ENCODE measurements at regions not wholly inside any gene's neighbourhood (a gene's known extent, or its start where the extent isn't known, plus 50 kb on each side); places are given as distances from the start of the nearest gene placed in this dataset.

DNA sequence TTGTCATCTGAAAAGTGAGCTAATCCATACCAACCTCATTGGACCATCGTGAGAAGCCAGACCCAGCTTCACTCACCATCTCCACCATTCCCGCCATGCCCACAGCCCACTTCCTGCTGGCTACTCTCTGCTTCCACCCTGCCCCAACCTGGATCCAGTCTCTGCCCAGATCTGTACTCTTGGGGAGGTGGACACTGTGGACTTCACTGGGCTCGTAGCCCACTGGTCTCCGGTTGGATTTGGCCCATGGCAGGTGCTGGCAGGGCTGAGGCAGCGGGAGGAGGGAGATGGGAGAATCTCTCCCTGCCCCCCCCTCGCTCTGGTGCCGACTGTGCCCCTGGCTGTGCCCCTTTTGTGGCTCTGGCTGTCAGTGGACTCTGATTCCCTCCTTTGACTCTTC lies 193.8 kb downstream of the ABHD5 start:
- Histone ChIP-seq H3K18ac (ENCODE audit: insufficient read length, low read depth, low read length) (no peak overlapping the region), H4K5ac (ENCODE audit: insufficient read length, low read depth, low read length) (no peak overlapping the region), H2BK12ac (ENCODE audit: insufficient read length, low read depth, low read length) (no peak overlapping the region), H3K27ac (ENCODE audit: insufficient read length, low read depth, low read length) (no peak overlapping the region), H2BK20ac (ENCODE audit: low read depth, low read length, poor library complexity, severe bottlenecking) (no peak overlapping the region), H3K27me3 (ENCODE audit: insufficient read depth, low read length) (no peaks in the 10 kb centered on the region), H3K4ac (ENCODE audit: low read depth, low read length) (no peak overlapping the region), H3K4me2 (ENCODE audit: insufficient read depth, insufficient read length, low read length) (no peak overlapping the region), H3K14ac (ENCODE audit: insufficient read depth, low read length) (no peak overlapping the region), H3K79me2 (ENCODE audit: insufficient read depth, low read length) (no peaks in the 10 kb centered on the region), H3K9ac (ENCODE audit: extremely low read depth, insufficient read length, low read length) (no peak overlapping the region), H2AK5ac (ENCODE audit: insufficient read length, low read length) (no peak overlapping the region), H4K91ac (ENCODE audit: insufficient read length, low read depth, low read length) (no peak overlapping the region), H3K56ac (ENCODE audit: insufficient read length, low read depth, low read length) (no peak overlapping the region), H3K23ac (ENCODE audit: insufficient read length, low read depth, low read length) (no peak overlapping the region), H4K8ac (replicated peaks; ENCODE audit: insufficient read length, low read depth, low read length) (no peak overlapping the region), H2BK120ac (ENCODE audit: low read depth, low read length, poor library complexity, severe bottlenecking) (no peak overlapping the region), H3T11ph (ENCODE audit: low read length) (no peak overlapping the region), H3K4me1 (ENCODE audit: insufficient read depth, low read length) (peaks cover under 1% of the 10 kb centered on the region; the same call in 1 of the 2 replicates), H3K23me2 (ENCODE audit: insufficient read length, low read depth, low read length, poor library complexity, severe bottlenecking) (no peaks in the 10 kb centered on the region), H2AFZ (ENCODE audit: low read length) (no peak overlapping the region), H3K9me3 (ENCODE audit: control insufficient read depth, low read depth, low read length) (no peaks in the 10 kb centered on the region), H2BK15ac (ENCODE audit: low read depth, low read length) (no peak overlapping the region), H4K20me1 (ENCODE audit: control insufficient read depth, insufficient read depth, insufficient read length) (no peaks in the 10 kb centered on the region), H2BK5ac (ENCODE audit: insufficient read length, low read length) (no peak overlapping the region), H3K79me1 (ENCODE audit: insufficient read depth, low read depth, low read length, poor library complexity, severe bottlenecking) (no peaks in the 10 kb centered on the region)
- no peak overlapping the region; a peak in 1 of 7 replicates for H3K27ac Mint-ChIP-seq
- H3K27me3 Mint-ChIP-seq (ENCODE audit: low read depth) = peaks cover 9% of the 10 kb centered on the region
- no CpG with 5 or more reads among the region's 7 CpGs for WGBS (ENCODE audit: extremely low coverage, insufficient read length, low lambda C conversion rate)
- H3K4me1 Mint-ChIP-seq = peaks cover 17 to 19% of the 10 kb centered on the region in 2 experiments
- H3K4me3 Mint-ChIP-seq = no peak overlapping the region
- TF ChIP-seq, protein P1, sequence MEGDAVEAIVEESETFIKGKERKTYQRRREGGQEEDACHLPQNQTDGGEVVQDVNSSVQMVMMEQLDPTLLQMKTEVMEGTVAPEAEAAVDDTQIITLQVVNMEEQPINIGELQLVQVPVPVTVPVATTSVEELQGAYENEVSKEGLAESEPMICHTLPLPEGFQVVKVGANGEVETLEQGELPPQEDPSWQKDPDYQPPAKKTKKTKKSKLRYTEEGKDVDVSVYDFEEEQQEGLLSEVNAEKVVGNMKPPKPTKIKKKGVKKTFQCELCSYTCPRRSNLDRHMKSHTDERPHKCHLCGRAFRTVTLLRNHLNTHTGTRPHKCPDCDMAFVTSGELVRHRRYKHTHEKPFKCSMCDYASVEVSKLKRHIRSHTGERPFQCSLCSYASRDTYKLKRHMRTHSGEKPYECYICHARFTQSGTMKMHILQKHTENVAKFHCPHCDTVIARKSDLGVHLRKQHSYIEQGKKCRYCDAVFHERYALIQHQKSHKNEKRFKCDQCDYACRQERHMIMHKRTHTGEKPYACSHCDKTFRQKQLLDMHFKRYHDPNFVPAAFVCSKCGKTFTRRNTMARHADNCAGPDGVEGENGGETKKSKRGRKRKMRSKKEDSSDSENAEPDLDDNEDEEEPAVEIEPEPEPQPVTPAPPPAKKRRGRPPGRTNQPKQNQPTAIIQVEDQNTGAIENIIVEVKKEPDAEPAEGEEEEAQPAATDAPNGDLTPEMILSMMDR (conservative IDR thresholded peaks at IDR 0.05) = no peak
- H3K9me3 Mint-ChIP-seq = no peaks in the 10 kb centered on the region
- DNase-seq = no peak
- H3K36me3 Mint-ChIP-seq (ENCODE audit: insufficient read depth in 1 of 3, low read depth in 3 of 3) = no peaks in the 10 kb centered on the region

All from H9 (cell line).